T-cell (primary cell): ENCODE measurements at regions not wholly inside any gene's neighbourhood (a gene's known extent, or its start where the extent isn't known, plus 50 kb on each side); places are given as distances from the start of the nearest gene placed in this dataset.

ENCODE experiments used
- ATAC-seq, 4 experiments: fragments of 200-7000 bp in 3 of 4; fragments of 150-1000 bp in 1 of 4; cut with Tn5 transposase; replicated peaks in 1 of 4; 1 replicate in 3 of 4; 2 replicates in 1 of 4; pipeline ENCODE4 v1.10.0; 2021; ENCODE audit warnings: moderate library complexity in 3 of 4, mild to moderate bottlenecking in 2 of 4, moderate number of reproducible peaks in 1 of 4
- CTCF ChIA-PET, 2 donors: fragments of 300-600 bp; sonication (Branson Sonifier 250); formaldehyde crosslinking; loops; one replicate each; lab custom pipeline; 2022; ENCODE audit warnings: antibody characterized with exemption in 2 of 2; lab: Charles Lee
- POLR2A ChIA-PET, 2 donors: fragments of 300-600 bp; sonication (Branson Sonifier 250); formaldehyde crosslinking; loops; one replicate each; lab custom pipeline; 2022; ENCODE audit warnings: antibody characterized with exemption in 2 of 2; lab: Charles Lee
- DNase-seq, 35 experiments: peaks; one replicate each; pipeline versions ENCODE4 v3.0.0 to v3.0.0-alpha.2; 2013 to 2023
- H3K27ac ChIP-seq: one replicate; pipeline ENCODE4 v1.5.1; 2013; ENCODE audit warnings: low read length
- H3K27me3 ChIP-seq, 2 experiments: replicated peaks in 1 of 2; 1 replicate in 1 of 2; 2 replicates in 1 of 2; pipeline versions ENCODE4 v1.6.1 to v1.7.0; 2013; ENCODE audit warnings: low read length in 1 of 2, mixed read lengths in 1 of 2; ENCODE audit not compliant: control insufficient read depth in 2 of 2, insufficient read depth in 2 of 2; ENCODE audit errors: extremely low read depth in 1 of 2
- H3K36me3 ChIP-seq, 2 donors: 1 replicate in 1 of 2; 2 replicates in 1 of 2; pipeline versions ENCODE4 v1.6.1 to v1.7.0; 2013; ENCODE audit warnings: low read length in 1 of 2; ENCODE audit not compliant: control insufficient read depth in 2 of 2, insufficient read depth in 1 of 2; ENCODE audit errors: extremely low read depth in 1 of 2
- H3K4me1 ChIP-seq, 2 experiments: 1 replicate in 1 of 2; 2 replicates in 1 of 2; pipeline versions ENCODE4 v1.6.1 to v1.7.0; 2013; ENCODE audit warnings: low read length in 2 of 2, mixed read lengths in 1 of 2; ENCODE audit not compliant: insufficient read depth in 2 of 2, control insufficient read depth in 1 of 2; ENCODE audit errors: extremely low read depth in 1 of 2
- H3K4me3 ChIP-seq, 2 donors: 1 replicate in 1 of 2; 2 replicates in 1 of 2; pipeline versions ENCODE4 v1.5.1 to v1.7.0; 2013; ENCODE audit warnings: mild to moderate bottlenecking in 2 of 2, low read length in 1 of 2, moderate library complexity in 1 of 2; ENCODE audit not compliant: control insufficient read depth in 1 of 2; ENCODE audit errors: extremely low read depth in 1 of 2
- H3K9me3 ChIP-seq: 2 replicates; pipeline ENCODE4 v1.7.0; 2013
- H3K27ac Mint-ChIP-seq, 2 donors: one replicate each; pipeline ENCODE4 v1.8.0; 2020 to 2021; ENCODE audit warnings: mild to moderate bottlenecking in 2 of 2, mixed read lengths in 2 of 2
- H3K27me3 Mint-ChIP-seq, 2 donors: one replicate each; pipeline ENCODE4 v1.8.0; 2021 to 2022; ENCODE audit warnings: mixed read lengths in 2 of 2
- H3K36me3 Mint-ChIP-seq: one replicate; pipeline ENCODE4 v1.8.0; 2021; ENCODE audit warnings: mixed read lengths
- H3K4me1 Mint-ChIP-seq, 3 donors: one replicate each; pipeline ENCODE4 v1.8.0; 2020 to 2022; ENCODE audit warnings: mixed read lengths in 3 of 3, mild to moderate bottlenecking in 1 of 3
- H3K4me3 Mint-ChIP-seq, 3 donors: one replicate each; pipeline ENCODE4 v1.8.0; 2020 to 2022; ENCODE audit warnings: mild to moderate bottlenecking in 3 of 3, mixed read lengths in 3 of 3, moderate library complexity in 3 of 3
- H3K9me3 Mint-ChIP-seq, 3 donors: one replicate each; pipeline ENCODE4 v1.8.0; 2020 to 2022; ENCODE audit warnings: mixed read lengths in 3 of 3
- WGBS: methylation state at CpG from one replicate; pipeline ENCODE4 v1.1.5; 2013; ENCODE audit warnings: missing lambda C conversion rate; ENCODE audit not compliant: insufficient coverage; 5-methylcytosine and 5-hydroxymethylcytosine counted together

GRCh38 chr16:85395913-85396878 is 216.9 kb upstream of the GSE1 start:
- Histone ChIP-seq H3K27me3 (peaks cover 0 to 10% of the 10 kb centered on the region in 2 experiments), H3K9me3 (no peaks in the 10 kb centered on the region), H3K36me3 (no peaks in the 10 kb centered on the region), H3K27ac (no peak overlapping the region), H3K4me3 (no peak overlapping the region), H3K4me1 (no peaks in the 10 kb centered on the region)
- no peaks in the 10 kb centered on the region for H3K4me1 Mint-ChIP-seq
- DNase-seq (peak in 1 of 35 experiments; percentile 3), ATAC-seq (no peak)
- WGBS, result 70% methylated on average over 16 of the region's 24 CpGs
- POLR2A ChIA-PET, result no interaction called here
- H3K27ac Mint-ChIP-seq, result no peak overlapping the region
- CTCF ChIA-PET, result no interaction called here
- no peaks in the 10 kb centered on the region for H3K9me3 Mint-ChIP-seq
- H3K4me3 Mint-ChIP-seq, result no peak overlapping the region
- no peaks in the 10 kb centered on the region for H3K36me3 Mint-ChIP-seq
- no peaks in the 10 kb centered on the region for H3K27me3 Mint-ChIP-seq

GRCh38 chr16:85396879-85397871 is 215.9 kb upstream of the GSE1 start:
- no peak overlapping the region for H3K27ac Mint-ChIP-seq

GRCh38 chr16:85398050-85398451 is 215.1 kb upstream of the GSE1 start:
- no peaks in the 10 kb centered on the region for H3K4me1 ChIP-seq
- H3K4me3 ChIP-seq, result no peak overlapping the region
- H3K36me3 ChIP-seq, result no peaks in the 10 kb centered on the region
- Mint-ChIP-seq H3K36me3 (no peaks in the 10 kb centered on the region), H3K27me3 (no peaks in the 10 kb centered on the region), H3K4me3 (no peak overlapping the region), H3K9me3 (no peaks in the 10 kb centered on the region), H3K4me1 (no peaks in the 10 kb centered on the region), H3K27ac (no peak overlapping the region)
- ATAC-seq (no peak), DNase-seq (no peak)
- ChIA-PET POLR2A (no interaction called here), CTCF (interaction anchor here in 1 of 2 donors (1.0 kb wide), 1 partner anchor 23 kb away, joined by 3 read pairs; no protein-coding TSS in a partner anchor)
- peaks cover 0 to 5% of the 10 kb centered on the region in 2 experiments for H3K27me3 ChIP-seq
- H3K27ac ChIP-seq, result no peak overlapping the region
- WGBS, result 93% methylated on average over 7 of the region's 8 CpGs
- H3K9me3 ChIP-seq, result no peaks in the 10 kb centered on the region

More at GRCh38 chr16:85396879-85397871, 215.9 kb upstream of the GSE1 start:
- Histone ChIP-seq H3K4me3 (no peak overlapping the region), H3K27ac (no peak overlapping the region), H3K4me1 (no peaks in the 10 kb centered on the region), H3K36me3 (no peaks in the 10 kb centered on the region), H3K9me3 (no peaks in the 10 kb centered on the region), H3K27me3 (peaks cover 0 to 10% of the 10 kb centered on the region in 2 experiments)
- ATAC-seq (no peak), DNase-seq (peak in 1 of 35 experiments; percentile 2)
- no peaks in the 10 kb centered on the region for H3K27me3 Mint-ChIP-seq
- ChIA-PET CTCF (no interaction called here), POLR2A (no interaction called here)
- 66% methylated on average over 23 of the region's 25 CpGs for WGBS
- no peaks in the 10 kb centered on the region for H3K4me1 Mint-ChIP-seq
- H3K4me3 Mint-ChIP-seq, result no peak overlapping the region
- no peaks in the 10 kb centered on the region for H3K36me3 Mint-ChIP-seq
- no peaks in the 10 kb centered on the region for H3K9me3 Mint-ChIP-seq

- Mint-ChIP-seq H3K9me3 (no peaks in the 10 kb centered on the region), H3K4me3 (no peak overlapping the region), H3K36me3 (no peaks in the 10 kb centered on the region), H3K4me1 (no peaks in the 10 kb centered on the region), H3K27me3 (no peaks in the 10 kb centered on the region), H3K27ac (no peak overlapping the region)
- Histone ChIP-seq H3K36me3 (no peaks in the 10 kb centered on the region), H3K4me3 (no peak overlapping the region), H3K4me1 (no peaks in the 10 kb centered on the region), H3K27me3 (peaks cover 0 to 5% of the 10 kb centered on the region in 2 experiments), H3K9me3 (no peaks in the 10 kb centered on the region), H3K27ac (no peak overlapping the region)
- POLR2A ChIA-PET, result no interaction called here
- ATAC-seq (no peak), DNase-seq (peak in 2 of 35 experiments; percentile 1 to 2)
- 84% methylated on average over 11 of the region's 22 CpGs for WGBS
- CTCF ChIA-PET, result interaction anchor here in 1 of 2 donors (1.0 kb wide), 1 partner anchor 22 kb away, joined by 3 read pairs; no protein-coding TSS in a partner anchor
Observed at GRCh38 chr16:85398688-85399582, 214.2 kb upstream of the GSE1 start.

GRCh38 chr16:85399583-85400284 is 213.4 kb upstream of the GSE1 start:
- Mint-ChIP-seq H3K4me1 (no peaks in the 10 kb centered on the region), H3K36me3 (no peaks in the 10 kb centered on the region), H3K4me3 (no peak overlapping the region), H3K9me3 (no peaks in the 10 kb centered on the region), H3K27ac (no peak overlapping the region), H3K27me3 (no peaks in the 10 kb centered on the region)
- POLR2A ChIA-PET, result no interaction called here
- Histone ChIP-seq H3K27ac (no peak overlapping the region), H3K9me3 (no peaks in the 10 kb centered on the region), H3K4me1 (no peaks in the 10 kb centered on the region), H3K27me3 (peaks cover 0 to 5% of the 10 kb centered on the region in 2 experiments), H3K4me3 (no peak overlapping the region), H3K36me3 (no peaks in the 10 kb centered on the region)
- DNase-seq (peak in 1 of 35 experiments; percentile 1), ATAC-seq (no peak)
- WGBS, result 77% methylated on average over 7 of the region's 23 CpGs
- CTCF ChIA-PET, result no interaction called here
